GM19351 (cell line): ENCODE measurements at regions not wholly inside any gene's neighbourhood (a gene's known extent, or its start where the extent isn't known, plus 50 kb on each side); places are given as distances from the start of the nearest gene placed in this dataset.
A peak's percentile ranks its signal among the peaks of the same experiment; 100 is the strongest.
"Not testable (repeated sequence)": the region's sequence is repeated elsewhere in the genome, so short reads cannot be mapped to it uniquely, and the experiment has no call there.

Experiments
- ATAC-seq: cut with Tn5 transposase; IDR thresholded peaks from one replicate; pipeline ENCODE4 v1.9.1; 2021; ENCODE audit warnings: mild to moderate bottlenecking, moderate library complexity; ENCODE audit not compliant: unreplicated experiment

DNA sequence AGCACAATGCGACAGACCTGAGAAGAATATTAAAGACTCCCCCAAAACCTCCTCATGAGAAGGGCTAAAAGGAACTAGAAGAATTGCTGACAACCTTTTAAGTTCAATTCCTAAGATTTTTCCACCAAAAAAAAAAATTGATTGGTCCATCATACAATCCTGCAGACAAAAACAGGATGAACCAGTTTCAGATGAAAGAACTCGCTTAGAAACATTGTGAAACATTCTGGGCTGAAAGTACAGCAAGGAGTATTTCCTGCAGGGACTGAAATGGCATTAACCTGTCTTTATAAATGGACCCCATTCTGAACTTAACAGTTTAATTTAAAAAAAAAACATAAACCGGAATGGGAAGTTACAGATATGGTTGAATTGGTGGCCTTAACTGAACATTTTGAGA is 96.0 kb upstream of the FAM174B start:
- no peak for ATAC-seq

DNA sequence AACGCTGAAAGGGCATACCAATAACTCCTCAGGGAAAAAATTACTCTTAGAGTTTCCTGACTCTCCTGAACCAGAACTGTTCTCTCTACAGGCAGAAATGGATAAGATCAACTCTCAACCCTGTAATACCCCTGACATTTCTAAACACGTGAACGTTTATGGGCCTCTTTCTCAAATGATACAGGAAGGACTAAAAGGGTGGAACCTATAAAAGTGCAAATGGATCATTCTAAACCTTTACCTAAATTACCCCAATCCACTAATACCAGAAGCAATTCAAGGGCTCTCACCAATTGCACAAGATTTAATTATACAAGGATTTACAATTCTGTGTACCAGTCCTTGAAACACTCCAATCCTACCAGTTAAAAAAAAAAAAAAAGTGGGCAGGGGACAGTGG is 98.0 kb upstream of the FAM174B start:
- no peak for ATAC-seq

- no peak for ATAC-seq
Measured at GRCh38 chr15:92763459-92763858, 107.9 kb upstream of the FAM174B start.

- not testable (repeated sequence) for ATAC-seq
Measured at GRCh38 chr15:92768131-92768530, 112.6 kb upstream of the FAM174B start.

DNA sequence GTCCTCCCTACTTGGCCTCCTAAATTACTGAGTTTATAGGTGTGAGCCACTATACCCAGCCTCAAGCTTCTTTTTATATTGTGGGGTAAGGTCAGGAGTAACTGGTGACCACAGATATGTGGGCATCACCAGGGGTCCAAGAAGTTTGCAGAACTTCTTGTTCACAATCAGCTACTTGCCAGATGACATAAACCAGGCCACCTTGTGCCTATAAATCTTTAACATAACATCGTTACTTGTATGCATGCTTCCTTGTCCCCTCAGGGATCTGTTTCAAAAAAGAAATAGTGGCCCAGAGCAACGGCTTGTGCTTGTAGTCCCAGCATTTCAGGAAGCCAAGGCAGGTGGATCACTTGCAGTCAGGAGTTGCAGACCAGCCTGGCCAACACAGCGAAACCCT is 115.1 kb upstream of the FAM174B start:
- no peak for ATAC-seq

GRCh38 chr15:92772061-92772460 is 116.5 kb upstream of the FAM174B start:
- ATAC-seq, result no peak

- ATAC-seq, result no peak
Measured at GRCh38 chr15:92772626-92773244, 117.2 kb upstream of the FAM174B start.

DNA sequence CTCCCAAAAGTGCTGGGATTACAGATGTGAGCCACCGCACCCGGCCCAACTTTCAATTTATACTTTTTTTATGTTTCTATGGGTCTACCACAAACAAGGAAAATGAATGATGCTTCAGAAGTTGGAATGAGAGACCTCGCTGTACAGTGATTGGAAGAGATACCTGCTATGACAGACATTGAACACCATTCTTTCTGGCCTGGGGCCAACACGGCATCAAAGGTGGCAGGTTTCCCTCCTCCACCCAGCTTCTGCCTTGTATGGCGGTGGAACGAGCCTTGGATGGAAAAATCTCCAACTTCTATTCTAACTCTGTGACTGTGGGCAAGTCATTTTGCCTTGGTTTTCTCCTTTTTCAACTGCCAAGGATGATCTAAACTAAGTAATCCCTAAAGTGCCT is 117.8 kb upstream of the FAM174B start:
- no peak for ATAC-seq

DNA sequence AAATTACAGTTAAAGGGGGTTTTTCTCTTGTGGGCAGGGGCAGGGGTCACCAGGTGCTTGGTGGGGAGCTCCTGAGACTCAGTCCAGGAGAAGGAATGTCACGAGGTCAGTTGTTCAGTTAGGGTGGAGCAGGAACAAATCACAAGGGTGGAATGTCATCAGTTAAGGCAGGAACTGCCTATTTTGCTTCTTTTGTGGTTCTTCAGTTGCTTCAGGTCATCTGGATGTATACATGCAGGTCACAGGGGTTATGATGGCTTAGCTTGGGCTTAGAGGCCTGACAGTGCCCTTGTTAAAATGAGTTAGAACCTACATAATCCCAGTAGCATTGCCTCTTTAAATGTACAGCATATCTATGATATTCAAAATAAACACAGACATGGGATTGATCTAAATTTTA is 120.2 kb upstream of the CHD2 start:
- ATAC-seq, result no peak

DNA sequence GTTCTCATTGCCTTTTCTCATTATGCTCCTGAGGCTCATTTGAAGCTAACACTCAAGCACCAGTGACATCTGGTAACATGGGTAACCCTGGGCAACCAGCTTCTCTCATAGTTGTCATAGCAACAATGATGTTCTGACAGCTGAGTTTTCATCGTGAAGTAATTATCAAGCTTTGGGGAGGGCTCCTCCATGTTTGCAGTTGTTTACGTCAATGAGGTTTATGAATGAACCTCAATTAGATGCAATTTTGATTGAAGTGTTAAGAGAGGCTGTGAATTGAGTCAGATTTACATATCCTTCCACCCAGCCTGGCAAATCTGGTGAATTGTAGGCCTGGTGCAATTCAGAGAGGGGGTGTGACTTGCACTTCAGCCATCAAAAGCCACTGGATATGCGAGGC is 119.3 kb upstream of the CHD2 start:
- no peak for ATAC-seq

DNA sequence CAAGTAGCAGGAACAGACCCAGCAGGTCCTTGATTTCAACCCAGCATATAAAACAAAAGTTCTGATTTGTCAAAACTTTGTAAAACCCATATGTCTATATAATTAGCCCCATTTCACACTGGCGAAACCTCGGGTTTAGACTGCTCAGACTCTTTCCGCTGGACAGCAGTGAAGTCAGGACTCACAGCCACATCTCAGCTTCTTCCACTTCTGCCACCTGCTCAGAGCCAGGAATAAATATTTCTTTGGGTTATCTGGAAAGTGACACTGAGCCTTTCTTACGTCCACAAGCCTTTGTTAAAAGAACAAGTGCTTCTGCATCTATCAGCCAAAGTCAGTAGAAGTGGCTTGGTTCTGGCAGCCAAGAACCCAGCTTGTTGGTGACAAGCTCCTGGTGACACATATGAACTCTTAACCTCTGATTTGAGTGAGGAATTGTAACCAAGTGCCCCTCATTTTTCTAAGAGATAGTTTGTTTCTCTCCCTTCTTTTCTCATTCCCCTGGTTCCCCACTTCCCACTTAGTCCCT is 118.1 kb upstream of the CHD2 start:
- ATAC-seq, result no peak

GRCh38 chr15:92787116-92787515 is 113.0 kb upstream of the CHD2 start:
- ATAC-seq, result no peak

- no peak for ATAC-seq
Measured at GRCh38 chr15:92788196-92788595, 111.9 kb upstream of the CHD2 start.

GRCh38 chr15:92788793-92789192 is 111.3 kb upstream of the CHD2 start:
- ATAC-seq, result not testable (repeated sequence)

GRCh38 chr15:92796161-92796611 is 103.9 kb upstream of the CHD2 start:
- no peak for ATAC-seq

DNA sequence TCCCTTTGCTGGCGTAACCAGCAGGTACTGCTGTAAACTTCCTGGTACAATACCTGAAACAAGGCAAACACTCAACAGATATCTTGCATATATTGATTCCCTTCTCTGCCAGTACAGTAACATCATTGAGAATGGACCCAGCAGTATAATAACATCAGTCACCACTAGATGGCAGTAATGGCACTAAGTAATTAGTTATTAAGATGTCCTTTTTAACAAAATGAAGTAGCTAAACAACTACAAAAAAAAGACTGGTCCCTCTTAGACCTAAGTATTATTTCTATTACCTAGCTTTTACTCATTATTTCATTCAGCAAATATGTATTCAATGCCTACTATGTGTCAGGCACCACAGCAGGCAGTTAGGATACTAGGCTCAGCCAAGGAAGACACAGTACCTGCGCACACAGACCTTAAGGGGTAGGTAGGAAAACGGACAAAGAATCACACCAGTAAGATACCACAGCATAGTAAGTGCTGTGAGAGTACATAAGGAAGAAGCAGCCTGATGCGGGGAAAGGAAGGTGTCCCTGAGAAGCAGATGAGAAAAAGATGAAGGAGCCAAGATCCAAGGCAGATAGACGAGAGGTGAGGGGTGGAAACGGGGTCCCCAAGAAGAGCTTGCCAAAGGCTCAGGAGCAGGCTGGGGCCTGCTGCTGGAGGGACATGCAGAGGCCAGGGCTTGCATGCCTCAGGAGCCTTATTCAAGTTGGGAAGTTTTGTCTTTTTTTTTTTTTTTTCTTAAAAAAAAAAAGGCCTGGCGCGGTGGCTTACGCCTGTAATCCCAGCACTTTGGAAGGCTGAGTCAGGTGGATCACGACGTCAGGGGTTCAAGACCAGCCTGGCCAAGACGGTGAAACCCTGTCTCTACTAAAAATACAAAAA is 102.7 kb upstream of the CHD2 start:
- ATAC-seq, result peak; percentile 86

GRCh38 chr15:92800013-92800412 is 100.1 kb upstream of the CHD2 start:
- ATAC-seq, result no peak

DNA sequence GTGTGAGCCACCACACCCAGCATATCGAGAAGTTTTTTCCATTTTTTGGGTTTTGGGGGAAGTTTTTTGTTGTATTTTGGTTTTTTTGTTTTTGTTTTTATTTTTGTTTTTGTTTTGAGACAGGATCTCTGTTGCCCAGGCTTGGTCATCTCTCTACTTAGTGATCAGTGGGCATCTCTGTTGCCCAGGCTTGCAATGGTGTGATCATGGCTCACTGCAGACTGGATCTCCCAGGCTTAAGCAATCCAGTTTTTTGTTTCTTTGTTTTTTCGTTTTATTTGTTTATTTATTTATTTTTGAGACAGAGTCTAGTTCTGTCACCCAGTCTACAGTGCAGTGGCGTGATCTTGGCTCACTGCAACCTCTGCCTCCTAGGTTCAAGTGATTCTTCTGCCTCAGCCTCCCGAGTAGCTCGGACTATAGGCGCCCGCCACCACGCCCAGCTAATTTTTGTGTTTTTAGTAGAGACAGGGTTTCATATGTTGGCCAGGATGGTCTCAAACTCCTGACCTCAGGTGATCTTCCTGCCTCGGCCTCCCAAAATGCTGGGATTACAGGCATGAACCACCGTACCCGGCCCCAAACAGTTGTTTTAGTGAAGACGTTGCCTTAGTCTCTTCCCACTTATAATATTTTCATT is 99.6 kb upstream of the CHD2 start:
- ATAC-seq, result not testable (repeated sequence)

- not testable (repeated sequence) for ATAC-seq
Measured at GRCh38 chr15:92801056-92801773, 98.9 kb upstream of the CHD2 start.

- ATAC-seq, result no peak
Measured at GRCh38 chr15:92801774-92802464, 98.2 kb upstream of the CHD2 start.

GRCh38 chr15:92803536-92803851 is 96.6 kb upstream of the CHD2 start:
- ATAC-seq, result no peak
